ENCODE measurements at regions not wholly inside any gene's neighbourhood (a gene's known extent, or its start where the extent isn't known, plus 50 kb on each side); places are given as distances from the start of the nearest gene placed in this dataset.
A peak's percentile ranks its signal among the peaks of the same experiment; 100 is the strongest.

- DNase-seq (ENCODE audit: low read depth in 1 of 2, low spot score in 1 of 2) (no peak), ATAC-seq (no peak), FAIRE-seq (no peak)
- Histone ChIP-seq H3K27ac (no peak overlapping the region), H3K4me1 (no peaks in the 10 kb centered on the region), H3K4me2 (no peak overlapping the region), H3K9me3 (no peaks in the 10 kb centered on the region), H3K4me3 (no peak overlapping the region)
- POLR2A ChIA-PET, result no interaction called here
- CTCF ChIA-PET, result no interaction called here
- TF ChIP-seq FOSL2 (IDR thresholded peaks at IDR 0.05) (no peak), FOSL2 (CRISPR knock-in tag; IDR thresholded peaks at IDR 0.05) (peak; percentile 50; the same call in 1 of the 2 replicates), MYC (IDR thresholded peaks at IDR 0.05; ENCODE audit: borderline replicate concordance, low read length) (no peak)
- 38% methylated on average over 3 of the region's 3 CpGs for WGBS (ENCODE audit: missing lambda C conversion rate)
These were observed 324.7 kb upstream of the RARB start for GRCh38 chr3:25103391-25103790.

DNA sequence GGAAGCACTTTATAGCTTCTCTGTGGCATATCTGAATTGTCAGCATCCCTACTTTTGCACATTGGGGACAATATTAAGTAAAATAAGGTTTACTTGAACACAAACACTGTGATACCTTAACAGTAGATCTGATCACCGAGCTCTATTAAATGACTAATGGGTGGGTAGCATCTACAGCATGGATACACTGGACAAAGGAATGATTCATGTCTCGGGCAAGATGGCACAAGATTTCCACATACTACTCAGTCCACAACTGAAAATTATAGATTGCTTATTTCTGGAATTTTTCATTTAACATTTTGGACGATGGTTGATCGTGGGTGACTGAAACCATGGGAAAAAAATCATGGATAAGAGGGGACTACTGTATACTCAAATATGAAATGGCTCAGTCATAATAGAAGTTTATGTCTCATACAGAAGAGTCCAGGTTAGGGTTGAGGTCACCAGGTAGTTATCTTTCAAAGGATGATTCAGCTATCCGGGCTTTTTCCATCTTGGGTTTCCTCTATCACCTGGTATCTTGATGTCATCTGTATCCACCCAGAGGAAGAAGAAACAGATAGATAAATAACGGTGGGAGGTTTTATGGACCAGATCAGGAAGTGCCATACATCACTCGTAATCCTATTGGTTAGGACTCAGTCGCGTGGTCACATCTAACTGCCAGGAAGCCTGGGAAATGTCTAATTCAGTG is 320.0 kb upstream of the RARB start:
- ATAC-seq (peak in 1 of 2 experiments; percentile 30; a peak in 2 of 6 replicates), FAIRE-seq (no peak), DNase-seq (ENCODE audit: low read depth in 1 of 2, low spot score in 1 of 2) (no peak)
- H3K4me2 ChIP-seq, result no peak overlapping the region
- no peaks in the 10 kb centered on the region for H3K9me3 ChIP-seq
- no peaks in the 10 kb centered on the region for H3K4me1 ChIP-seq
- ChIA-PET CTCF (no interaction called here), POLR2A (no interaction called here)
- no peak overlapping the region for H3K4me3 ChIP-seq
- TF ChIP-seq RFX5 (IDR thresholded peaks at IDR 0.05) (peak; percentile 67; the same call in 1 of the 2 replicates), CBX2 (IDR thresholded peaks at IDR 0.05; ENCODE audit: borderline replicate concordance, low read depth) (no peak), RNF2 (IDR thresholded peaks at IDR 0.05; ENCODE audit: borderline replicate concordance, low read depth) (no peak)
- TF ChIP-seq, protein P1, sequence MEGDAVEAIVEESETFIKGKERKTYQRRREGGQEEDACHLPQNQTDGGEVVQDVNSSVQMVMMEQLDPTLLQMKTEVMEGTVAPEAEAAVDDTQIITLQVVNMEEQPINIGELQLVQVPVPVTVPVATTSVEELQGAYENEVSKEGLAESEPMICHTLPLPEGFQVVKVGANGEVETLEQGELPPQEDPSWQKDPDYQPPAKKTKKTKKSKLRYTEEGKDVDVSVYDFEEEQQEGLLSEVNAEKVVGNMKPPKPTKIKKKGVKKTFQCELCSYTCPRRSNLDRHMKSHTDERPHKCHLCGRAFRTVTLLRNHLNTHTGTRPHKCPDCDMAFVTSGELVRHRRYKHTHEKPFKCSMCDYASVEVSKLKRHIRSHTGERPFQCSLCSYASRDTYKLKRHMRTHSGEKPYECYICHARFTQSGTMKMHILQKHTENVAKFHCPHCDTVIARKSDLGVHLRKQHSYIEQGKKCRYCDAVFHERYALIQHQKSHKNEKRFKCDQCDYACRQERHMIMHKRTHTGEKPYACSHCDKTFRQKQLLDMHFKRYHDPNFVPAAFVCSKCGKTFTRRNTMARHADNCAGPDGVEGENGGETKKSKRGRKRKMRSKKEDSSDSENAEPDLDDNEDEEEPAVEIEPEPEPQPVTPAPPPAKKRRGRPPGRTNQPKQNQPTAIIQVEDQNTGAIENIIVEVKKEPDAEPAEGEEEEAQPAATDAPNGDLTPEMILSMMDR (IDR thresholded peaks at IDR 0.05), result no peak
- H3K27ac ChIP-seq, result no peak overlapping the region
- WGBS (ENCODE audit: missing lambda C conversion rate), result 67% methylated on average over 9 of the region's 9 CpGs

GRCh38 chr3:25110642-25111041 is 317.4 kb upstream of the RARB start:
- H3K4me2 ChIP-seq, result no peak overlapping the region
- ChIA-PET CTCF (no interaction called here), POLR2A (no interaction called here)
- FAIRE-seq (no peak), ATAC-seq (no peak), DNase-seq (ENCODE audit: low read depth in 1 of 2, low spot score in 1 of 2) (no peak)
- no peaks in the 10 kb centered on the region for H3K4me1 ChIP-seq
- H3K9me3 ChIP-seq, result no peaks in the 10 kb centered on the region
- no peak overlapping the region for H3K27ac ChIP-seq
- 86% methylated on average over 2 of the region's 2 CpGs for WGBS (ENCODE audit: missing lambda C conversion rate)
- no peak for TF ChIP-seq ELK1 (IDR thresholded peaks at IDR 0.05; ENCODE audit: low read depth, low read length)
- no peak for TF ChIP-seq NR3C1 (IDR thresholded peaks at IDR 0.05)
- TF ChIP-seq ESRRA (IDR thresholded peaks at IDR 0.05; ENCODE audit: borderline replicate concordance, low read length), result no peak
- TF ChIP-seq, protein P2, sequence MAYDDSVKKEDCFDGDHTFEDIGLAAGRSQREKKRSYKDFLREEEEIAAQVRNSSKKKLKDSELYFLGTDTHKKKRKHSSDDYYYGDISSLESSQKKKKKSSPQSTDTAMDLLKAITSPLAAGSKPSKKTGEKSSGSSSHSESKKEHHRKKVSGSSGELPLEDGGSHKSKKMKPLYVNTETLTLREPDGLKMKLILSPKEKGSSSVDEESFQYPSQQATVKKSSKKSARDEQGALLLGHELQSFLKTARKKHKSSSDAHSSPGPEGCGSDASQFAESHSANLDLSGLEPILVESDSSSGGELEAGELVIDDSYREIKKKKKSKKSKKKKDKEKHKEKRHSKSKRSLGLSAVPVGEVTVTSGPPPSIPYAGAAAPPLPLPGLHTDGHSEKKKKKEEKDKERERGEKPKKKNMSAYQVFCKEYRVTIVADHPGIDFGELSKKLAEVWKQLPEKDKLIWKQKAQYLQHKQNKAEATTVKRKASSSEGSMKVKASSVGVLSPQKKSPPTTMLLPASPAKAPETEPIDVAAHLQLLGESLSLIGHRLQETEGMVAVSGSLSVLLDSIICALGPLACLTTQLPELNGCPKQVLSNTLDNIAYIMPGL (CRISPR knock-in tag; IDR thresholded peaks at IDR 0.05; ENCODE audit: borderline replicate concordance), result no peak
- TF ChIP-seq RARB (CRISPR knock-in tag; IDR thresholded peaks at IDR 0.05), result no peak
- no peak overlapping the region for H3K4me3 ChIP-seq

DNA sequence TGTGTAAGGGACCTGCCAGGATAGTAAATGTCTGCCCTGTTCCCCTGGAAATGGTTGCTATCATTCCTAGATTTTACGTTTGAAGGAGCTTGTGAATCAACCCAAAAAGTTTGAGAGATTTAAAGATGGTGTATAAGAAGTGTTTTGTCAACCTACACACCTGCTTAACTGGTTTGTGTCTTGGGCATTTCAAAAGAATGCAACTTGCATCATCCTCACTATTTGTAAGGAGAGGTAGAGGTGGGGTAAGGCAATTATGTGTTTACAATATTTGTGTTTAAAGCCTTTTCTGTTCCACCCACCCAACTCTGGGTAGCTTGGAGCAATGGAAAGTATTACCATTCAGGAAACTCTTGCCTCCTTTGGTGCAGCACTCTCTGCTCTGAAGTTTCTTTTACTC is 314.2 kb upstream of the RARB start:
- TF ChIP-seq HES2 (IDR thresholded peaks at IDR 0.05) (no peak), PBX3 (IDR thresholded peaks at IDR 0.05) (no peak)
- Histone ChIP-seq H3K4me2 (no peak overlapping the region), H3K4me3 (no peak overlapping the region), H3K27ac (no peak overlapping the region), H3K9me3 (no peaks in the 10 kb centered on the region), H3K4me1 (no peaks in the 10 kb centered on the region)
- FAIRE-seq (no peak), ATAC-seq (no peak), DNase-seq (ENCODE audit: low read depth in 1 of 2, low spot score in 1 of 2) (no peak)
- ChIA-PET CTCF (interaction anchor here (1.3 kb wide), 1 partner anchor 8 kb away, joined by 3 read pairs; no protein-coding TSS in a partner anchor), POLR2A (no interaction called here)
- WGBS (ENCODE audit: missing lambda C conversion rate), result 5% methylated on average over 1 of the region's 1 CpG
